WTC11 (cell line): ENCODE measurements at regions not wholly inside any gene's neighbourhood (a gene's known extent, or its start where the extent isn't known, plus 50 kb on each side); places are given as distances from the start of the nearest gene placed in this dataset.

Source experiments
- ATAC-seq: fragments of 200-7000 bp; cut with Tn5 transposase; 2 replicates; pipeline ENCODE4 v1.10.0; 2021; ENCODE audit warnings: mild to moderate bottlenecking, moderate library complexity
- CTCF ChIA-PET: fragments of 300-600 bp; sonication (Branson Sonifier 250); formaldehyde crosslinking; loops from one replicate; lab custom pipeline; 2021; ENCODE audit warnings: antibody characterized with exemption; lab: Charles Lee
- POLR2A ChIA-PET: fragments of 350-600 bp; sonication (Branson Sonifier 250); formaldehyde crosslinking; loops from one replicate; lab custom pipeline; 2021; ENCODE audit warnings: antibody characterized with exemption; lab: Charles Lee
- DNase-seq: peaks from one replicate; pipeline ENCODE4 v3.0.0; 2021; ENCODE audit warnings: low spot score
- H3K27ac Mint-ChIP-seq: 2 replicates; pipeline ENCODE4 v1.8.0; 2021; ENCODE audit warnings: mixed read lengths
- H3K27me3 Mint-ChIP-seq: 2 replicates; pipeline ENCODE4 v1.8.0; 2021; ENCODE audit warnings: low read depth, mild to moderate bottlenecking, moderate library complexity, mixed read lengths
- H3K36me3 Mint-ChIP-seq: 2 replicates; pipeline ENCODE4 v1.8.0; 2021; ENCODE audit warnings: mixed read lengths
- H3K4me1 Mint-ChIP-seq: 2 replicates; pipeline ENCODE4 v1.8.0; 2022; ENCODE audit warnings: mixed read lengths
- H3K4me3 Mint-ChIP-seq: 2 replicates; pipeline ENCODE4 v1.8.0; 2021; ENCODE audit warnings: mild to moderate bottlenecking, moderate library complexity, mixed read lengths
- H3K9me3 Mint-ChIP-seq: 2 replicates; pipeline ENCODE4 v1.8.0; 2021; ENCODE audit warnings: mixed read lengths
- CREM ChIP-seq: sonication (generic); formaldehyde crosslinking; IDR thresholded peaks from 2 replicates; pipeline ENCODE4 v1.8.1; 2022; ENCODE audit warnings: mild to moderate bottlenecking, missing genetic modification reagents, moderate library complexity
- ELF4 ChIP-seq: sonication (generic); formaldehyde crosslinking; IDR thresholded peaks from 2 replicates; pipeline ENCODE4 v1.8.1; 2022; ENCODE audit warnings: low read depth, mild to moderate bottlenecking, moderate library complexity, missing genetic modification reagents
- HMGA2 ChIP-seq: fragments of 250-450 bp; sonication (Bioruptor Pico); IDR thresholded peaks from 2 replicates; pipeline ENCODE4 v1.4.0; 2021; ENCODE audit warnings: mild to moderate bottlenecking, moderate library complexity
- JAZF1 ChIP-seq: fragments of 250-450 bp; sonication (Bioruptor Pico); IDR thresholded peaks from 2 replicates; pipeline ENCODE4 v1.9.0; 2021; ENCODE audit warnings: moderate library complexity, mild to moderate bottlenecking, inconsistent platforms
- MLX ChIP-seq: sonication (generic); formaldehyde crosslinking; IDR thresholded peaks from 2 replicates; pipeline ENCODE4 v1.8.1; 2023; ENCODE audit warnings: mild to moderate bottlenecking, missing genetic modification reagents, moderate library complexity
- MXD4 ChIP-seq: fragments of 250-450 bp; sonication (Bioruptor Pico); IDR thresholded peaks from 2 replicates; pipeline ENCODE4 v1.8.0; 2021; ENCODE audit warnings: mild to moderate bottlenecking, moderate library complexity, borderline replicate concordance
- NFATC4 ChIP-seq: fragments of 250-450 bp; sonication (Bioruptor Pico); IDR thresholded peaks from 2 replicates; pipeline ENCODE4 v1.9.0; 2021; ENCODE audit warnings: mild to moderate bottlenecking
- NFE2L1 ChIP-seq: sonication (generic); formaldehyde crosslinking; IDR thresholded peaks from 2 replicates; pipeline ENCODE4 v1.8.1; 2023; ENCODE audit warnings: missing genetic modification reagents
- NFYB ChIP-seq: sonication (generic); formaldehyde crosslinking; conservative IDR thresholded peaks from 2 replicates; pipeline ENCODE4 v1.8.0; 2022; ENCODE audit warnings: low read depth, missing genetic modification reagents
- SOX15 ChIP-seq: fragments of 250-450 bp; sonication (Bioruptor Pico); IDR thresholded peaks from 2 replicates; pipeline ENCODE4 v1.9.0; 2021; ENCODE audit warnings: mild to moderate bottlenecking
- USF2 ChIP-seq: sonication (generic); formaldehyde crosslinking; IDR thresholded peaks from 2 replicates; pipeline ENCODE4 v1.8.1; 2023; ENCODE audit warnings: mild to moderate bottlenecking, missing genetic modification reagents, moderate library complexity
- ZBTB43 ChIP-seq: sonication (generic); formaldehyde crosslinking; IDR thresholded peaks from 2 replicates; pipeline ENCODE4 v1.8.1; 2023; ENCODE audit warnings: mild to moderate bottlenecking, missing genetic modification reagents
- ZNF121 ChIP-seq: sonication (generic); formaldehyde crosslinking; IDR thresholded peaks from 2 replicates; pipeline ENCODE4 v1.8.0; 2023; ENCODE audit warnings: missing genetic modification reagents
- ZNF138 ChIP-seq: sonication (generic); formaldehyde crosslinking; conservative IDR thresholded peaks from 2 replicates; pipeline ENCODE4 v1.8.1; 2022; ENCODE audit warnings: mild to moderate bottlenecking, moderate library complexity, missing genetic modification reagents
- ZNF219 ChIP-seq: sonication (generic); formaldehyde crosslinking; IDR thresholded peaks from 2 replicates; pipeline ENCODE4 v1.8.0; 2023; ENCODE audit warnings: missing genetic modification reagents, mild to moderate bottlenecking, borderline replicate concordance
- ZNF232 ChIP-seq: sonication (generic); formaldehyde crosslinking; IDR thresholded peaks from 2 replicates; pipeline ENCODE4 v1.8.0; 2022; ENCODE audit warnings: mild to moderate bottlenecking, missing genetic modification reagents
- ZNF416 ChIP-seq: fragments of 250-450 bp; sonication (Bioruptor Pico); IDR thresholded peaks from 2 replicates; pipeline ENCODE4 v1.9.0; 2021; ENCODE audit warnings: mild to moderate bottlenecking, inconsistent platforms
- ZNF671 ChIP-seq: fragments of 250-450 bp; sonication (Bioruptor Pico); IDR thresholded peaks from 2 replicates; pipeline ENCODE4 v1.8.0; 2021; ENCODE audit warnings: mild to moderate bottlenecking
- TF ChIP-seq, protein P1 (sequence below): sonication (generic); formaldehyde crosslinking; IDR thresholded peaks from 2 replicates; pipeline ENCODE4 v1.8.0; 2023; ENCODE audit warnings: mild to moderate bottlenecking, missing genetic modification reagents
- TF ChIP-seq, protein P2 (sequence below): sonication (generic); formaldehyde crosslinking; IDR thresholded peaks from 2 replicates; pipeline ENCODE4 v1.8.1; 2022; ENCODE audit warnings: missing genetic modification reagents, borderline replicate concordance

DNA sequence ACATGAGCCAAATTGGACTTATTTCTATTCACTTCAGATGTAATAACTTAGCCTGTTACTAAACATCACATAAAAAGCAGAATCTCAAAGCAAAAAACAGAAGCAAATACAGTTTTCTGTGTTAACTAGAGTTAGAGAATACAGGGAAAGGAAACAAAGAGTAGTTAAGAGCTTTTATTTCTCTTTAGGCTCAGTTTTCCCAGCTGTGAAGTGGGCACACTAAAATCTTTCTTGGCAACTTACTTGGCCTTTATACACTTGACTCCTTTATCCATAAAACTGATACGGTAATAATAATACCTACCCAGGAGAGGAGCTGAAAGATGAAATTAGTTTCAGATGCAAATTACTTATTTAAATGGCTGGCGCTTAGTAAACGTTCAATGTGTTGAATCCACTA is 132.8 kb upstream of the SPATS2L start (continued):
- no peak for TF ChIP-seq SOX15 (CRISPR knock-in tag)
- no peak for TF ChIP-seq USF2
- TF ChIP-seq, protein P1, sequence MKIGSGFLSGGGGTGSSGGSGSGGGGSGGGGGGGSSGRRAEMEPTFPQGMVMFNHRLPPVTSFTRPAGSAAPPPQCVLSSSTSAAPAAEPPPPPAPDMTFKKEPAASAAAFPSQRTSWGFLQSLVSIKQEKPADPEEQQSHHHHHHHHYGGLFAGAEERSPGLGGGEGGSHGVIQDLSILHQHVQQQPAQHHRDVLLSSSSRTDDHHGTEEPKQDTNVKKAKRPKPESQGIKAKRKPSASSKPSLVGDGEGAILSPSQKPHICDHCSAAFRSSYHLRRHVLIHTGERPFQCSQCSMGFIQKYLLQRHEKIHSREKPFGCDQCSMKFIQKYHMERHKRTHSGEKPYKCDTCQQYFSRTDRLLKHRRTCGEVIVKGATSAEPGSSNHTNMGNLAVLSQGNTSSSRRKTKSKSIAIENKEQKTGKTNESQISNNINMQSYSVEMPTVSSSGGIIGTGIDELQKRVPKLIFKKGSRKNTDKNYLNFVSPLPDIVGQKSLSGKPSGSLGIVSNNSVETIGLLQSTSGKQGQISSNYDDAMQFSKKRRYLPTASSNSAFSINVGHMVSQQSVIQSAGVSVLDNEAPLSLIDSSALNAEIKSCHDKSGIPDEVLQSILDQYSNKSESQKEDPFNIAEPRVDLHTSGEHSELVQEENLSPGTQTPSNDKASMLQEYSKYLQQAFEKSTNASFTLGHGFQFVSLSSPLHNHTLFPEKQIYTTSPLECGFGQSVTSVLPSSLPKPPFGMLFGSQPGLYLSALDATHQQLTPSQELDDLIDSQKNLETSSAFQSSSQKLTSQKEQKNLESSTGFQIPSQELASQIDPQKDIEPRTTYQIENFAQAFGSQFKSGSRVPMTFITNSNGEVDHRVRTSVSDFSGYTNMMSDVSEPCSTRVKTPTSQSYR (CRISPR knock-in tag), result no peak
- TF ChIP-seq ZNF416 (CRISPR knock-in tag), result no peak
- no peak for TF ChIP-seq ZNF232 (CRISPR knock-in tag)

DNA sequence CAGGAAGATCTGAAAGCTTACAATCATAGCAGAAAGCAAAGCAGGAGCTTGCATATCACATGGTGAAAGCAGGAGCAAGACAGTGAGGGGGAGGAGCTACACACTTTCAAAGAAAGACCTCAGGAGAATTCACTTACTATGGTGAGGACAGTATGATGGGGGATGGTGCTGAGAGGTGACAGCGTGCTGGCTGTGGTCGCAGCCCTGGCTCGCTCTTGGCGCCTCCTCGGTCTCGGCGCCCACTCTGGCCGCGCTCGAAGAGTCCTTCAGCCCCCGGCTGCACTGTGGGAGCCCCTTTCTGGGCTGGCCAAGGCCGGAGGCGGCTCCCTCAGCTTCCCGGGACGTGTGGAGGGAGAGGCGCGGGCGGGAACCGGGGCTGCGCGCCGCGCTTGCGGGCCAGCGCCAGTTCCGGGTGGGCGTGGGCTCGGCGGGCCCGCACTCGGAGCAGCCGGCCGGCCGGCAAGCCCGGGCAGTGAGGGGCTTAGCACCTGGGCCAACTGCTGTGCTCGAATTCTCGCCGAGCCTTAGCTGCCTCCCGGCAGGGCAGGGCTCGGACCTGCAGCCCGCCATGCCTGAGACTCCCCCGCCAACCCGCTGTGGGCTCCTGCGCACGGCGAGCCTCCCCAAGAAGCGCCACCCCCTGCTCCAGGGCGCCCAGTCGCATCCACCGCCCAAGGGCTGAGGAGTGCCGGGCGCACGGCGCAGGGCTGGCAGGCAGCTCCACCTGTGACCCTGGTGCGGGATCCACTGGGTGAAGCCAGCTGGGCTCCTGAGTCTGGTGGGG is 131.9 kb upstream of the SPATS2L start:
- ChIA-PET POLR2A (no interaction called here), CTCF (no interaction called here)
- H3K36me3 Mint-ChIP-seq, result peaks cover 19% of the 10 kb centered on the region
- no peak overlapping the region for H3K4me3 Mint-ChIP-seq
- peaks cover 44% of the 10 kb centered on the region for H3K9me3 Mint-ChIP-seq
- ATAC-seq (no peak), DNase-seq (no peak)
- TF ChIP-seq ZNF138 (CRISPR knock-in tag), result no peak
- no peak for TF ChIP-seq ELF4 (CRISPR knock-in tag)
- TF ChIP-seq NFATC4 (CRISPR knock-in tag), result no peak
- no peak for TF ChIP-seq MXD4 (CRISPR knock-in tag)
- no peak for TF ChIP-seq ZNF121 (CRISPR knock-in tag)
- no peak for TF ChIP-seq ZBTB43 (CRISPR knock-in tag)
- no peak for TF ChIP-seq NFE2L1 (CRISPR knock-in tag)
- TF ChIP-seq ZNF219, result no peak
- no peak for TF ChIP-seq ZNF232 (CRISPR knock-in tag)
- TF ChIP-seq ZNF671 (CRISPR knock-in tag), result no peak
- TF ChIP-seq MLX, result no peak
- TF ChIP-seq CREM (CRISPR knock-in tag), result no peak
- TF ChIP-seq, protein P2, sequence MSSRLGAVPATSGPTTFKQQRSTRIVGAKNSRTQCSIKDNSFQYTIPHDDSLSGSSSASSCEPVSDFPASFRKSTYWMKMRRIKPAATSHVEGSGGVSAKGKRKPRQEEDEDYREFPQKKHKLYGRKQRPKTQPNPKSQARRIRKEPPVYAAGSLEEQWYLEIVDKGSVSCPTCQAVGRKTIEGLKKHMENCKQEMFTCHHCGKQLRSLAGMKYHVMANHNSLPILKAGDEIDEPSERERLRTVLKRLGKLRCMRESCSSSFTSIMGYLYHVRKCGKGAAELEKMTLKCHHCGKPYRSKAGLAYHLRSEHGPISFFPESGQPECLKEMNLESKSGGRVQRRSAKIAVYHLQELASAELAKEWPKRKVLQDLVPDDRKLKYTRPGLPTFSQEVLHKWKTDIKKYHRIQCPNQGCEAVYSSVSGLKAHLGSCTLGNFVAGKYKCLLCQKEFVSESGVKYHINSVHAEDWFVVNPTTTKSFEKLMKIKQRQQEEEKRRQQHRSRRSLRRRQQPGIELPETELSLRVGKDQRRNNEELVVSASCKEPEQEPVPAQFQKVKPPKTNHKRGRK (CRISPR knock-in tag), result no peak
- TF ChIP-seq NFYB, result no peak
- TF ChIP-seq JAZF1, result no peak
- TF ChIP-seq HMGA2 (CRISPR knock-in tag), result no peak
- peaks cover 15% of the 10 kb centered on the region for H3K4me1 Mint-ChIP-seq
- no peak overlapping the region for H3K27ac Mint-ChIP-seq
- H3K27me3 Mint-ChIP-seq, result no peaks in the 10 kb centered on the region
